Loucy (cell line): ENCODE measurements at regions not wholly inside any gene's neighbourhood (a gene's known extent, or its start where the extent isn't known, plus 50 kb on each side); places are given as distances from the start of the nearest gene placed in this dataset.

Experiments used
- EZH2phosphoT487 ChIP-seq: fragments of 200-600 bp; IDR thresholded peaks from 2 replicates; pipeline ENCODE4 v1.6.1; 2018; ENCODE audit warnings: antibody characterized with exemption, mild to moderate bottlenecking, moderate library complexity, borderline replicate concordance
- TF ChIP-seq, protein P1 (sequence below): fragments of 200-600 bp; sonication (generic); conservative IDR thresholded peaks from 2 replicates; pipeline ENCODE4 v1.5.1; 2014; ENCODE audit warnings: mild to moderate bottlenecking, antibody characterized with exemption, low read length

GRCh38 chr2:2773692-2774091 is 442.6 kb upstream of the MYT1L start:
- TF ChIP-seq, protein P1, sequence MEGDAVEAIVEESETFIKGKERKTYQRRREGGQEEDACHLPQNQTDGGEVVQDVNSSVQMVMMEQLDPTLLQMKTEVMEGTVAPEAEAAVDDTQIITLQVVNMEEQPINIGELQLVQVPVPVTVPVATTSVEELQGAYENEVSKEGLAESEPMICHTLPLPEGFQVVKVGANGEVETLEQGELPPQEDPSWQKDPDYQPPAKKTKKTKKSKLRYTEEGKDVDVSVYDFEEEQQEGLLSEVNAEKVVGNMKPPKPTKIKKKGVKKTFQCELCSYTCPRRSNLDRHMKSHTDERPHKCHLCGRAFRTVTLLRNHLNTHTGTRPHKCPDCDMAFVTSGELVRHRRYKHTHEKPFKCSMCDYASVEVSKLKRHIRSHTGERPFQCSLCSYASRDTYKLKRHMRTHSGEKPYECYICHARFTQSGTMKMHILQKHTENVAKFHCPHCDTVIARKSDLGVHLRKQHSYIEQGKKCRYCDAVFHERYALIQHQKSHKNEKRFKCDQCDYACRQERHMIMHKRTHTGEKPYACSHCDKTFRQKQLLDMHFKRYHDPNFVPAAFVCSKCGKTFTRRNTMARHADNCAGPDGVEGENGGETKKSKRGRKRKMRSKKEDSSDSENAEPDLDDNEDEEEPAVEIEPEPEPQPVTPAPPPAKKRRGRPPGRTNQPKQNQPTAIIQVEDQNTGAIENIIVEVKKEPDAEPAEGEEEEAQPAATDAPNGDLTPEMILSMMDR: no peak
- no peak for TF ChIP-seq EZH2phosphoT487
